HG03469 (cell line): ENCODE measurements at regions not wholly inside any gene's neighbourhood (a gene's known extent, or its start where the extent isn't known, plus 50 kb on each side); places are given as distances from the start of the nearest gene placed in this dataset.

Experiments used
- ATAC-seq: cut with Tn5 transposase; IDR thresholded peaks from one replicate; pipeline ENCODE4 v1.9.1; 2021; ENCODE audit warnings: mild to moderate bottlenecking, moderate library complexity, moderate number of reproducible peaks; ENCODE audit not compliant: unreplicated experiment

DNA sequence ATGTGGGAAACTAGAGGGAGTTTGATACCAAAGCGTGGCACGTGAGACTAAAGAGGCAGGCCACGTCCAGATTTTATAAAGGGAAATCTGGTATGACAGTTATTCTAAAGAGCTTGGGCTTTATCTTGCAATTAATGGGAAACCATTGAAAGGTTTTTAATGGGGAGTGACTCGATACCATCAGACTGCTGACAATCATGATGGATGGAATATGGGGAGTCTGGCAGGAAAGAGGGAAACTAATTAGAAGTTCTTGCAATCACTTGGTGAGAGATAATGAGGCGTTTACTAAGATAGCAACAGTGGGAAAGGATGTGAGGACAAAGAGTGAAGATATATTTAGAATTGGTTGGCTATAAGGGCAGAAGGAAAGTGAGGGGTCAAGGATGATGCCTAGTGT lies 94.0 kb downstream of the MBL2 start:
- no peak for ATAC-seq

DNA sequence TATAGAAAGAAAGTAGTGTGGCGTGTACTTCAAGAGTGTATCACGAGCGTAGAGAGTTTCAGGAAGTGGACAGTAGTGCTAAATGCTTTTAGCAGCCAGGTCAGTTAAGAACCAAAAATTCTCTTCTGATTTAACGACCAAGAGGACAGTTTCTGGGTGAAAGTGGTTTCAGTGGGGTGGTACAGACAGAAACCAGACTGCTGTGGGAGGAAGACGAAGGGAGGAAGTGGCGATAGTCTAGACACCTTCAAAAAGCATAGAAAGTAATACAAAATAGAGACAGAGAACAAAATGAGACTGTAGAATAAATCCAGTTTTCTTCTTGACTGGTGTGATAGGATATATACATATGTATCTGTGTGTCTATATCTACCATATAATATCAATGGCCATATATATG lies 93.5 kb downstream of the MBL2 start:
- no peak for ATAC-seq

DNA sequence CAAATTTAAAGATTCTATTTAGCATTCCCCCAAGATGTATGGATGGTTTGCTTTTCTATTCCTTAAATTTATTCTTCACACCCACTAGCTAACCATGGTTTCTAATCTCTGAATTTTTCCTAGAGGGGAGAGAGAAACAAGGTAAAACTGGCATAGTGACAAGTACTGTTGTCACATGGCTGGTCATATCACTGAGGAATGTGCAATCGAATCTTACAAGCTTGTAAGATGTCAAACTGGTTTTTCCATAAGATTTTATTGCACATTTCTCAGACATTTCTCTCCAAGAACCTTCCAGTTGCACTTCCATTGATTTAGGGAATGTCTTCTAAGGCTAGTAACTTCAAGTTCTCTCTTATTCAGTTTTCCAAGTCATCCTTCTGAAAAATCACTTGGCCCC lies 89.8 kb downstream of the MBL2 start:
- ATAC-seq = no peak

DNA sequence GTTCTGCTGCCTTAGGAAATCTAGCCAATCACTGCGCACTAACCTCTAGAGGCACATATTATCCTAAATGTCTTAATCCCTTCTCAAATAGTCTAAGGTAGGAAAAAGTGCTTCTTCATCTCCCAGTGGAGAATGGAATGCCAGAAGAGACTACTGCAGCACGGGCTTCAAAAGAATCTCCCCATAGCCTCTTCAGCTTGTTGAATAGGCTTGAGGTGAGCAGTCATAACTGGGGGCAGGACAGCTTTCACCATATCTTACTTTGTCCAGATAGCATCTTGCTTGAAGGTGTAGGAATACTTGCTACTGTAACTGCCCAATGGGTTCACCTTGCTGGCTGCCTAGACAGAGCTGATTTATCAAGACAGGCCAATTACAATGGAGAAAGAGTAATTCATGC lies 88.8 kb downstream of the MBL2 start:
- no peak for ATAC-seq

DNA sequence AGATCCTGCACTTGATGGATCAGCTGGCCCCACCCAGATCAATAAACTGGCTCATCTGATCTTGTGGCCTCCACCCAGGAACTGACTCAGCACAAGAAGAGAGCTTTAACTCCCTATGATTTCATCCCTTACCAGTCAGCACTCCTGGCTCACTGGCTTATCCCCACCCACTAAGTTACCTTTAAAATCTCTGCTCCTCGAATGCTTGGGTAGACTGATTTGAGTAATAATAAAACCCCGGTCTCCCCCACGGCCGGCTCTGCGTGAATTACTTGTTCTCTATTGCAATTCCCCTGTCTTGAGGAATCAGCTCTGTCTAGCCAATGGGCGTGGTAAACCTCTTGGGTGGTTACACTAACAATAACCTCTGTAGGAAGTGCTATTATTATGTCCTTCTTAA lies 83.7 kb downstream of the MBL2 start:
- no peak for ATAC-seq

DNA sequence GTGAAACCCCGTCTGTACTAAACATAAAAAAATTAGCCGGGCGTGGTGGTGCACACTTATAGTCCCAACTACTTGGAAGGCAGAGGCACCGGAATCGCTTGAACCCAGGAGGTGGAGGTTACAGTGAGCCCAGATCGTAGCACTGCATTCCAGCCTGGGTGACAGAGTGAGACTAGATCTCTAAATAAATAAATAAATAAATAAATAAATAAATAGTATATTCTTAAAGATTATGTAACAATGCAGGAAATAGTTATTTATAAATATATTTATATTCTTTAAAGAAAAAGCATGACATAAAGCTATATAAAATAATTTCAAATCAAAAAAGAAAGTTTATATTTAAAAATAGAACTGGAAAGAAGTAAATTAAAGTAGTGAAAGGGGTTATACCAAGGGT lies 76.4 kb downstream of the MBL2 start:
- ATAC-seq = no peak

DNA sequence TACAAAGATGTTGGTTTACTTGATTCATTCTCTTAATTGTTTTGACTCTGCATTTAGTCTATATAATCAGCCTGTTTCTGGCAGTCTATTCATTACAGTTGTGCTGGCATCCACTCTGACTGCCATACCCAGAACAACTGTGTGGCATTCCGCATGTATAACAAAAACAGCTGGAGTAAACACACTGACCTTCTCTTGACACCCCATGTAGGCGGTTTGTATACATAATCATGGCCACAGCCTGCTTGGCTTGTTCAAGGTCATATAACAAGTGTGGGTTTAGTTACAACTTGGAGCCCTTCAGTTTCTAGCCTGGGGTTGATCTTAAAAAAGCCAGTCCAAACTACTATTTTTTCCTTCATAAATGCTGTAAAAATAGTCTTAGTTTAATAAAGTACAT lies 70.9 kb downstream of the MBL2 start:
- ATAC-seq = no peak

DNA sequence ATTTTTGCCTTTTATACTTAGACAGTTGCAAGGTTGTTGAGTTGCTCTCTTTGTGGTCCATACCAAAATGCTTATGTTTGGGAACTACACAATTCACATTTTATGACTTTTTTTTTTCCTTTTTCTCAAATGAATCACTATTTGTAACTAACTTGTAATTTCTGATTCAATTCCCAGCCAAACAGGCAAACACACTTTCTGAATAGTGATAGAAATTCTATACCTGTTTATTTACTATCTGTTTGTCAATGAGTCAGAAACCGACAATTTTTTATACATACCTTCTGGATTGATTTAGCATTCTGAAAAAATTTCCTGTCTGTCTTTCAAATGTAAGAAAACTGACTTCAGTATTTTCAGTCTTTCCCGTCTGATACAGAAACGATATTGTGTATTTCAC lies 69.1 kb downstream of the MBL2 start:
- no peak for ATAC-seq

DNA sequence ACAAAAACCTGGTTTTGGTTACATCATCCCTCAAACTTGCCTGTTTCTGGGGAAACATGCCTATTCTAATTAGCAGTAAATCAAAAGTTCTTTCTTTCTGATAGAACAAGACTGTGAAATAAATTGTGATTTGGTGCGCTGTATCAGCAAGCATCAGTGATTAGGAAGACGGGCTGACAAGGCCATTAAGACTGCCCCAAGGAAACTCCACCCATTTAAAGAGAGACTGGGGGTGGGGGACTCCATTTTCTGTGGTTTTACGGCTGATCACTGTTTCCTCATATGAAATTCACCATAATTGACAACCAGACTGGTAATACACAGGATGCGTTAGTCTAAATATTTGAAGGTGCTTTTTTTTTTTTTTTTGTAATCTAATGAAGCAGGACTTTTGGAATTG lies 68.7 kb downstream of the MBL2 start:
- ATAC-seq = no peak

DNA sequence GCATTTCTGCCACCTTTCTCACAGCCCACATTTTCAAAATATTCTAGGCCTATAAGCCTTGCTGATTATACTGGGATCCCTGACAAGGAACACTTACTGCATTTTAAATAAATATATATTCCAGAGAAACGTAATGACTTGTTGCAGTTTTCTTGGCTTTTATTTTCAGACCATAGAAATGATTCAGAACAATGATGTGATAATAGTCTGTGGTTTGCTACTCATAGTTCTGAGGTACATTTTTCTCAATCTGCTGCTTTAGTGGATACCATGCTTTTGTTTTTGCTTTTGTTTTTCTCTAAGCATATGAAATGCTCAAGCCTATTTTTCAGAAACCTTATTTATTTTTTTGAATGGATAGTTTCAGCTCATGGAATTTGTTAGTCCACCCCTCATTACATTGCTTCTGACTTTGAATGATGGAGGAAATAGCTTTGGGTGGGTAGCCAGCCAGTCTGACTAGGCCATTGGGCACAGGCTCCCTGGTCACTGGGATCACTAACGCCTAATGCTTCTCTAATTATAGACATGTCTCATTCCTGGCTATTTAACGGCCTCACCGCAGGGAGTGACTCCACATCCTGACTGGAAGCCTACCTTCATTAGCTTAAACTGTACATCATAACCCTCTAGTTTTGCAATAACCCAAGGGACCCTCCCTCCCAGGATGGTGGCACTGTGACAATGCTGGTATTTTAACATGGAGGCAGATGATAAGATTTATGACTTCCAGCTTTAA lies 66.1 kb downstream of the MBL2 start:
- ATAC-seq = no peak
